HG03060 (cell line): ENCODE measurements at regions not wholly inside any gene's neighbourhood (a gene's known extent, or its start where the extent isn't known, plus 50 kb on each side); places are given as distances from the start of the nearest gene placed in this dataset.
"Not testable (repeated sequence)": the region's sequence is repeated elsewhere in the genome, so short reads cannot be mapped to it uniquely, and the experiment has no call there.

Experiments
- ATAC-seq: cut with Tn5 transposase; IDR thresholded peaks from one replicate; pipeline ENCODE4 v1.9.1; 2021; ENCODE audit warnings: low read depth, moderate number of reproducible peaks; ENCODE audit not compliant: unreplicated experiment

DNA sequence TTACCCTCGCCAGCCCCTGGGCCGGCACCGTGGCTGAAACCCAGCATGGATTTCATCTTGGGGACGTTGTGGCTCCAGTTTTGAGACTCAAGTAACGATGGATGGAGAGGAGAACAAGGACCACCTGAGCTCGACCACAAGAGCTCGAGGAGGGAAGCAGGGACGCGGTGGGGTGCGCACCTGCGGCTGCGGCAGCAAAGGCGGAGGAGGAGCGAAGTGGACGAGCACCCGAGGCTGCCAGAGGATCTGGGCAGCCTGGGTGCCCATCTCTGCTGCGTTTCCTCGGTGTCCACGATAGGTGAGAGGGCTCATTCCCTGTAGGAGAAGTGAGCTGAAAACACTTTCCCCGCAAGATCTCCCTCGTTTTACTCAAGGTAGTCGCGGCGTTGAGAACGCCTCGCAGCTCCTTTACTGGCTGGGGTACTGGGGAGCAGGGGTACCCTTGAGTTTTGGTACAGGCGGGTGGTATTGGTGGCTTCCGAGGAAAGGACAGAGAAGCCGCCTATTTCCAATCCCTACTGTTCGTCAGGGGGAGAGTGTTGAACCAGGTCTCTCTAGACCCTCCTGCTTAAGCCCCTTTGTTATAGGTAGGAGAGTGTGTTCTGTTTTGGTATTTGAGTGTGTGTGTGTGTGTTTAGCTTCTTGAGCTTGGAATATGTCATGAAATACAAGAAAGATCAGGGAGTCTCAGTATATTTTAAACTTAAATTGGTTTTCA is 137.7 kb downstream of the TRIM27 start:
- ATAC-seq: no peak

DNA sequence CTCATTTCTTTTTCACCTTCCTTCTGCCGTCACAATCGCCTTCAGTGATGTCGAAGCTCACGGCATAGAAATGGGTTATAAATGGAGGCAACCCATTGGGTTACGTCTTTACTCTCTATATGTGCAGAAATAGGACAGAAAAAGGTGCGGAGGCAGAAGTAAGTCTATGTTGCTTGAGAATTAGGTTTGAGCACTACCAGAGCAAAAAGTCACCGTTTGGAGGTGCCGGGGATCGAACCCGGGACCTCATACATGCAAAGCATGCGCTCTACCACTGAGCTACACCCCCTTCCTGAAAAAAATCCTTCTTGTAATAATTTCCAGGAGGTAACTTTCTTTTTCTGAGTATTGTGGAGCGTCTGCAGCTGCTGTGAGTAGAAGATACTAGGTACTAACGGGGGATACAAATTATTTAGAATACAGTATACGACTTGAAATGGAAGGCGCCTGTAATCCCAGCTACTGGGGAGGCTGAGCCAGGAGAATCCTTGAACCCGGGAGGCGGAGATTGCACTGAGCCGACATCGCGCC is 134.2 kb downstream of the TRIM27 start:
- no peak for ATAC-seq

DNA sequence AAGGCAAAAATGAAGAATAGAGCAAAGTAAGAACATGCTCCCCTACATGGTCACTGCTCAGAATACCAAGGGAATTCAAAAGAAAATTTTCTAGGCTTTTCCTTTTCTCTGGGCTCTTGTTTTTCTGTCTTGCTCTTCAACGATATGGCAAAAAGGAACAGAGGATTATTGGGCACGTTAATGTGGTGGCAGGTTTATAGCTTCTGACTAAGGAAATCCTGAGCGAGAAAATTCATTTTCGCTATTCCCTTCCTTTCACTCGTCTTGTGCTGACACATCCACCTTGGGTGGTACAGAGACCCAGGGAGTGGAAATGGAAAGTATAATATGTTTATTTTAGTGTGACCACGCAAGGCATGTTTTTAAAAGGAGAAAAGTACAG is 132.8 kb downstream of the TRIM27 start:
- ATAC-seq: no peak

DNA sequence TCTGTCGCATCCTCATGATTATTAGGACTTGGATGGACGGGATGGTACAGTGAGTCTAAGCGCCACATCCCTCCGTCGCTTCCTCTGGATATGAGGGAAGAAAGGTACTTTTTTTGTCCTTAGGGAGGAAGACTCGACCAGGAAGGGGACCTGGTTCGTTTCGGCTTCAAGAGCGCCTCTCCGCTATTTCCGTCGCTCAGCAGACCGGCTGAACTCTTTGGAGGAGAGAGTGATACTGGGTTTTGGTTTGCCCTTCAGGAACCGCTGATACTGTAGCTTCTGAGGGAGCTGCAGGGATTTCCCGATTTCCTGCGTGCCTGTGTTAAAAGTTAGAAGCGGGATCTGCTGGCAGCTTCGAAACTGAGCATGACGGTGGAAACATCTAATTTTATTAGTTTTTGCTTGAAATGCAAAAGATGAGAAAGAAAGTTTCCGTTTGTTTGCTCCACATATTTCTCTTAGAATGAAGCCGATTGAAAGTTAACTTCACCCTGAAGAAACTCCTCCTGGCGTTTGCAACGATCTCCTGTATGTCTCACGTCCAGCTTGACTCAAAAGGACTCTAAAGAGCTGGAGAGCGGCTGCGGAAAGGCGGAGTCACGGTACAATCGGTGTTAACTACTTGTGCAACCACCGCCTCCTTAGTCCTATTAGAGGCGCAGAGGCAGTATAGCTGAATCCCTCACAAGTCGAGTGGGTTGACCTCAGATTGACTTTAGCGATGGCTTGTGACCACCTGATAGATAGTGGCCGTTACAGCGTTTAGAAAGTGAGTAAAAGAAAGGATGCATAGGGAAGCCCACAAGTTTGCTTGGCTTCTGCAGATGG is 129.4 kb downstream of the TRIM27 start:
- no peak for ATAC-seq

DNA sequence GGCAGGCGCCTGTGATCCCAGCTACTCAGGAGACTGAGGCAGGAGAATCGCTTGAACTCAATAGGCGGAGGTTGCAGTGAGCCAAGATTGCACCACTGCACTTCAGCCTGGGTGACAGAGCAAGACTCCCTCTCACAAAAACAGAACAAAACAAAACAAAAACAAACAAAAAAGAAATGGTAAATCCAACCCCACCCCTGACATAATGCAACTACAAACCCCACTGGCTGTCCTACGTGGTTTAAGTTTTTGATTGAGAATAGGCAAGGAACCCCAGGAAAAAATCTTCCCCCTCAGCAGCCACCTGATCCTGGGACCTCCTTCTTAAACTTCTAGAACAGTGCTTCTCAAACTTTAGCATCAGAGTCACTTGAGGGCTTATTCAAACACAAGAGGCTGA is 123.1 kb downstream of the TRIM27 start:
- ATAC-seq: not testable (repeated sequence)

DNA sequence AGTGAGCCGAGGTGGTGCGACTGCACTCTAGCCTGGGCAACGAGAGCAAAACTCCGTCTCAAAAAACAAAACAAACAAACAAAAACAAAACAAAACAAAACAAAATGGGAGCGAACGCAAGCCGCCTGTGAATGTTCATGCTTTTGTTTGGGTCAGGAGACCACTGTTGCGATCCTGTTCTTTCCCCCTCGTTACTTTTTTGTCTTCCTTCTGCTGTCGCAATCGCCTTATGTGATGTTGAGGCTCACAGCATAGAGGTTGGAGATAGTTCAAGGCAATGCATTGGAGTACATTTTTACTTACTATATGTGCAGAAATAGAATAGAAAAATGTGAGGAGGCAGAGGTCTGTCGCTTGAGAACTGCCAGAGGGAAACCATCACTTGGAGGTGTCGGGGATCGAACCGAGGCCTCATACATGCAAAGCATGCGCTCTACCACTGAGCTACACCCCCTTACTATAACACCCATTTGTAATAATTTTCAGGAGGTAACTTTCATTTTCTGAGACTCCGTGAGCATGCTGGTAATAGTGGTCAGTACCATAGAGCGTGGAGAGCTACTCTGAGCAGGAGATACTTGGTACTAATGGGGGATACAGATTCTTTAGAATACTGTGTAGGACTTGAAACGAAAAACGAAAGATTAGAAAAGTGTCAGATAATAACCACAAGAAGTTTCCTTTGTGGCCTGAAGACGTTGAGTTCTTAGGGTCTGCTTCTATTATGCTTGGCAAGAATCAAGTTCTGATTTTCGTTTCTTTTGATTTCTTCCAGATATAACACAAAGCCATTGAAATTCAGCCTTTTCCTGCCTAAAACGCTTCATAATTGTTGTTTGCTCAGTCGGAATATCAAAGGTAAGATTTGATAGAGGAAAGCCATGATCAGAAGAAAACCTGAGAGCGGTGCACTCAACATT is 121.1 kb downstream of the TRIM27 start:
- ATAC-seq: no peak

DNA sequence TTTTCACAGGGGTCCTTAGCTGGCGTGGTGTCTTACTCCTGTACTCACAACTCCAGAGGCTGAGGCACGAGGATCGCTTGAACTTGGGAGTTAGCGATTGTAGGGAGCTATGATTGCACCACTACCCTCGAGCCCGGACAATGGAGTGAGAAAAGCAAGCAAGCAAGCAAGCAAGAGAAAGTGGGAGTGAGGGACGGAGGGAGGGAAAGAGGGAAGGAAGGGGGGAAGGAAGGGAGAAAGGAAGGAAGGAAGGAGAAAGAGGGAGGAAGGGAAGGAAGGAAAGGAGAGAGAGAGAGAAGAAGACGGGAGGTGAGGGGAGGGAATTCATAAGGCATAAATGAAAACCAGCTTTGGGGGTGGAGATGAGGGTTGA is 120.5 kb downstream of the TRIM27 start:
- ATAC-seq: no peak

DNA sequence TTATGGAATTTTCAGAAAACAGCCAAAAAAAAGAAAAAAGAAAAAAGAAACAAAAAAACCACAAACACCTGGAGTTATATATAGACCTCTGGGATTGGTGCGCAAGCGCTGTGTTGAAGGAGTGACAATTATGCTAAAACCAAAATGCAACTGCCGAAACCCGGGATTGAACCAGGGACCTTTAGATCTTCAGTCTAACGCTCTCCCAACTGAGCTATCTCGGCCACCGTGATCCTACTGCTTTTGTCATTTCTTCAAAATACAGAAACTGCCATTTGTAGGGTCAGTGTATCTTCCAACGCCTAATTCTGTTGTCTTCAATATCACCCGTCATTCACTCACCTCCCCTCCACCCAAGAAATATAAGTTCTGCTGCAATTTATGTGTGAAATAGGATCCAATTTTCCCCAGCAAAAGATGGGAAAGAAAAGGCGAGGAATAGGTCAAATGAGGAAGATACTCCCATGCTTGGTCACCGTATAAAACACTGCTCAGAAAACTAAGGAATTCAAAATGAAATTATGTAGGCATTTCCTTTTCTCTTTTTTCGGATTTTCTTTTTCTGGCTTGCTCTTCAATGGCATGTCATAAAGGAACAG is 116.0 kb downstream of the TRIM27 start:
- no peak for ATAC-seq

DNA sequence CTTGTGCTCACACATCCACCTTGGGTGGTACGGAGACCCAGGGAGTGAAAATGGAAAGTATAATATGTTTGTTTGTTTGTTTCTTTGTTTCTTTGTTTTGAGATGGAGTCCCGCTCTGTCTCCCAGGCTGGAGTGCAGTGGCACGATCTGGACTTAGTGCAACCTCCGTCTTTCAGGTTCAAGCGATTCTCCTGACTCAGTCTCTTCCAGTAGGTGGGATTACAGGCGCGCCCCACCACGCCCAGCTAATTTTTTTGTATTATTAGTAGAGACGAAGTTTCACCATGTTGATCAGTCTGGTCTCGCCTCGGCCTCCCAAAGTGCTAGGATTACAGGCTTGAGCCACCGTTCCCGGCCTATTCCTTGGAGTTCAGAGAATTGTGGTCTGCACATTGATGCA is 115.4 kb downstream of the TRIM27 start:
- ATAC-seq: no peak

DNA sequence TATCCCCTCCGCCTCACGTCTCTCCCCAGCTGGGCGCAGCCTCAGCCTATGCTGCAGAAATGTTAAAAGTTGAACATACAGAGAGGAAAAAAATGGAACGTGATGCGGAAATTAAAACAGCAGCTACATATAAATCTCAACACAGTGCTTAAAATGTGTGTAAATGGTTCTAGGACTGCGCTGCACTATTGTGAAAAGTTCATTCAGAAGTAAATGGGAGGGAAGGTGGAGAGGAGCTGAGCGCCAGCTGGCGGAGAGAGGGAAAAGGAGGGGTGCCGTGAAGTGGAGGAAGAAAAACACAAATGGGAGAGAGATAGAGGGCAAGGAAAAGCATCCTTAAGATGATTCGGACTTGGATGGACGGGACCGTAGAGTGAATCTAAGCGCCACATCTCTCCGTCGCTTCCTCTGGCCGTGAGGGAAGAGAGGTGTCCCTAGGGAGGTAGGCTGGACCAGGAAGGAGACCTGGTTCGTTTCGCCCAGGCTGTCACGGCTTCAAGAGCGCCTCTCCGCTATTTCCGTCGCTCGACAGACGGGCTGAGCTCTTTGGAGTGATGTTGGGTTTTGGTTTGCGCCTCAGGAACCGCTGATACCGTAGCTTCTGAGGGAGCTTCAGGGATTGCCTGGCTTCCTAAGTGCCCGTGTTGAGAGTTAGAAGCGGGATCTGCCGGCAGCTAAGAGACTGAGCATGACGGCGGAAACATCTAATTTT is 113.7 kb downstream of the TRIM27 start:
- ATAC-seq: no peak

DNA sequence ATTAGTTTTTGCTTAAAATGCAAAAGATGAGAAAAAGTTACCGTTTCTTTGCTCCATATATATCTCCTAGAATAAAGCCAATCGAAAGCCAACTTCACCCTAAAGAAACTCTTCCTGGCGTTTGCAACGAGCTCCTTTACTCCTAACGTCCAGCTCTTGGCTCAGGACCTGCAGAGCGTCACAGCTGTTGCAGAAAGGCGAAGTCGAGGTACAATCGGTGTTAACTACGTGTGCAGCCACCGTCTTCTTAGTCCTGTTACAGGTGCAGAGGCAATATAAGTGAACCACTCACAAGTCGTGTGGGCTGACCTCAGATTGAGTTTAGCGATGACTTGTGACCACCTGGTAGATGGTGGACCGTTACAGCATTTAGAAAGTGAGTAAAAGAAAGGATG is 113.1 kb downstream of the TRIM27 start:
- ATAC-seq: no peak

DNA sequence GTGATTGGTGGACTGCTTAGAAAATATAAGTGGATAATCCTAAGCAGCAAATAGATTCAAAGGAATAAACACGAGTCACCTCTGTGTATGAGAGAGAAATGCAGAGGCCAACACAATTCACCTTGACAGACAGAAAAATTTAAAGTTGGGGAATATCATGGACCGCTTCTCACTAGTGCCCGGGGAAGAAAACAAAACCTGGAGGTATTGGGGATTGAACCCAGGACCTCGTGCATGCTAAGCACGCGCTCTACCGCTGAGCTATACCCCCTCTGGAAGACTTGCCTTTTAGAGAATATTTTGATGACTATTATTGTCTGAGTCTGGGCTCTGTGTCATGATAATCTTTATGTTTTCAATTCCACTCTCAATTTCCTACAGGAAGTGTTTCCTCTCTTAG is 111.9 kb downstream of the TRIM27 start:
- no peak for ATAC-seq

DNA sequence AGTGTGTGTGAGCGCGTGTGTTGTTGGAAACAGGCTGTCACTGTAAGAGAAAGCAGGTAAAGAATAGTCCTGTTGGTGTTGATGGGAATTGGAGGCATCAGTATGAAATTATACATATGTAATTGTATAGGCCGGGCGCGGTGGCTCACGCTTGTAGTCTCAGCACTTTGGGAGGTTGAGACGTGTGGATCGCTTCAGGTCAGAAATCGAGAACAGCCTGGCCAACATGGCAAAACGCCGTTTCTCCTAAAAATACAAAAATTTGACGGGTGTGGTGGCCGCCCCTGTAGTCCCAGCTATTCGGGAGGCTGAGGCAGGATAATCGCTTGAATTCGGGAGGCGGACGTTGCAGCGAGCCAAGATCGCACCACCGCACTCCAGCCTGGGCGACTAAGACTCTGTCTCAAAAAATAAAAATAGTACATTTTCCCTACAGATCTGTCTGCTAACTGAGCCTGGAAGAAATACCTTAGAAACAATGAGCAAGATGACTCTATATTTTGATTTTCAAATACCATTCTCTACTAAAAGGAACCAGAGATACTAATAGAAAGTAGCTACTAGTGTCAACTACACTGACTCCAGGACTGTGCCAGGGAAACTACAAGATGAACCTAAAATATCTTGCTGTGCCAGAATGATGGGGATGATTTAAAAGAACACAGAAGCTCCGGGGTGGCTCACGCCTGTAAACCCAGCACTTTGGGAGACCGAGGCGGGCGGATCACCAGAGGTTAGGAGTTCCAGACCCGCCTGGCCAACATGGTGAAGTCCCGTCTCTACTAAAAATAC is 110.8 kb downstream of the TRIM27 start:
- no peak for ATAC-seq

DNA sequence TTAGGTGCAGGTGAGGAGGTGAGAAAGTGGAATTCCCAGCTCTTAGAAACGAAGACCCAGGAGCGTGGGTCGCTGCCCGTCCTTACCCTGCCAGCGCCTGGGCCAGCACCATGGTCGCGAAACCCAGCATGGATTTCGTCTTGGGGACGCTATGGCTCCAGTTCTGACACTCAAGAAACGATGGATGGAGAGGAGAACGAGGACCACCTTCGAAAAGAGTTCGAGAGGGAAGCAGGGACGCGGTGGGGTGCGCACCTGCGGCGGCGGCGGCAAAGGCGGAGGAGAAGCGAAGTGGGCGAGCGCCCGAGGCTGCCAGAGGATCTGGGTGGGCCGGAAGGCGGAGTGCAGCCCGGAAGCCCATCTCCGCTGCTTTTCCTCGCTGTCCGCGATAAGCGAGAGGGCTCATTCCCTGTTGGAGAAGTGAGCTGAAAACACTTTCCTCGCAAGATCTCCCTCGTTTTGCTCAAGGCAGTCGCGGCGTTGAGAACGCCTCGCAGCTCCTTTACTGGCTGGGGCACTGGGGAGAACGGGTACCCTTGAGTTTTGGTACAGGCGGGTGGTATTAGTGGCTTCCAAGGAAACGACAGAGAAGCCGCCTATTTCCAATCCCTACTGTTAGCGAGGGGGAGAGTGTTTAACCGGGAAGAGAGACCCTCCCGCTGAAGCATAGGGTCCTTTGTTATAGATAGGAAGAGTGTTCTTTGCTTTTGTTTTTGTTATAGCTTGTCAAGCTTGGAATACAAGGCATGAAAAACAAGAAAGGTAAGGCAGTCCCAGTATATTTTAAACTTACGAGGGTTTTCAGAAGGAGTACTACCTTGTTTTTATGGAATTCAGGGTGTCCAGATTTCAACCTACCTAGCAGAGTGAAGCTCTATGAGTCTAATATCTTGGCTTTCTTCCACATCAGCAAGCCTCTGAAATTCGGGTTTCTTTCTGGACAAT is 109.5 kb downstream of the TRIM27 start:
- no peak for ATAC-seq

DNA sequence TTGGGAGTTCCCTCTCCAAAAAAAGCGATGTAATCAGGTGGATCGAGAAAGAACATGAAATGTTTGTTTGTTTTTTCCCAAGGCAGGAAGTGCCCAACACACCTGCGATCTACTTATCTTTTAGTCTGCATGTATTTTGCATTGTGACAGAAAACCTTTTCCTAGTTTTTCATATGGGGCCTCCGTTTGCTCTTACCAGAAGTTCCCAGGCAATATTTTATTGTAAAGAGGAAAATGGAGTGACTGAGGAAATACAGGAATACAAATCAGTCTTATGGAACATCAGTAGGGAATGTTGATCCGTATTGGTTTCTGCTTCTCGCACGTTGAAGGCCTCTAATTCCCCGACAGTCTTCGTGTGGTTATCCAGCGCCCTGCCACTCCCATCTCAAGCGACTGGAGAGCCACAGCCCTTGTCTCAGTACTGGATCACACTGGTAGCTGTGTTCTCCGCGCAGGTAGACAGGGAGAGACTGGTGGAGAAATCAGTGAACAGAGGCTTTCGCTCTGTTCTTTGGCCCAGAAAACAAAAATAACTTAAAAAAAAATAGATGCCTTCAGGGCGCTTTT is 107.4 kb downstream of the TRIM27 start:
- no peak for ATAC-seq

DNA sequence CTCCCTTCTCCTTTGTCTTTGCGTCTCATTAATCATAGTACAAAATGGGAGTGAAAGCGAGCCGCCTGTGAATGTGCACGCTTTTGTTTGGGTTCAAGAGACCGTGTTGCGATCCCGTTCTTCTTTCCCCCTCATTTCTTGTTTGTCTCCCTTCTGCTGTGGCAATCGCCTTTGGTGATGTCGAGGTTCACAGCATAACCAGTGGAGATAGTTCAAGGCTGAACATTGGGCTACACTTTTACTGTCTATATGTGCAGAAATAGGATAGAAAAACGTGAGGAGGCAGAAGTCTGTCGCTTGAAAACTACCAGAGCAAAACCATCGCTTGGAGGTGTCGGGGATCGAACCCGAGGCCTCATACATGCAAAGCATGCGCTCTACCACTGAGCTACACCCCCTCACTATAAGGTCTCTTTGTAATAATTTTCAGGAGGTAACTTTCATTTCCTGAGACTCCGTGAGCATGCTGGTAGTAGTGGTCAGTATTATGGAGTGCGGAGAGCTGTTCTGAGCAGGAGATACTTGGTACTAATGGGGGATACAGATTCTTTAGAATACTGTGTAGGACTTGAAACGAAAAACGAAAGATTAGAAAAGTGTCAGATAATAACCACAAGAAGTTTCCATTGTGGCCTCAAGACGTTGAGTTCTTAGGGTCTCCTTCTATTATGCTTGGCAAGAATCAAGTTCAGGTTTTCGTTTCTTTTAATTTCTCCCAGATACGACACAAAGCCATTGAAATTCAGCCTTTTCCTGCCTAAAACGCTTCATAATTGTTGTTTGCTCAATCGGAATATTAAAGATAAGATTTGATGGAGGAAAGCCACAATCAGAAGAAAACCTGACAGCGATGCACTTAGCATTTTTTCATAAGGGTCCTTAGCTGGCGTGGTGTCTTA is 106.6 kb downstream of the TRIM27 start:
- ATAC-seq: no peak

DNA sequence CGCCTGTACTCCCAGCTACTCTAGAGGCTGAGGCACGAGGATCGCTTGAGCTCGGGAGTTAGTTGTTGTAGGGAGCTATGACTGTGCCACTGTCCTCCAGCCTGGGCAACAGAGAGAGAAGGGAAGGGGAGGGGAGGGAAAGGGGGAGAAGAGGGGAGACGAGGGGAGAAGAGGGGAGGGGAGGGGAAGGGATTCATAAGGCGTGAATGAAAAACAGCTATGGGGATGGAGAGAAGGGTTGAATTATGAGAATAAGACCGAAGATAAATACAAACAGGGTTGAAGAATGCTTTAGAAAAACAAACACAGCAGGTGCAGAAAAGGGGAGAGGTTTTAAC is 106.0 kb downstream of the TRIM27 start:
- ATAC-seq: no peak
